NCI-H146 (cell line): ENCODE measurements at regions not wholly inside any gene's neighbourhood (a gene's known extent, or its start where the extent isn't known, plus 50 kb on each side); places are given as distances from the start of the nearest gene placed in this dataset.
"Not testable (repeated sequence)": the region's sequence is repeated elsewhere in the genome, so short reads cannot be mapped to it uniquely, and the experiment has no call there.

Experiments used
- DNase-seq: peaks from one replicate; lab custom pipeline; 2025; lab: John Stamatoyannopoulos, UW

DNA sequence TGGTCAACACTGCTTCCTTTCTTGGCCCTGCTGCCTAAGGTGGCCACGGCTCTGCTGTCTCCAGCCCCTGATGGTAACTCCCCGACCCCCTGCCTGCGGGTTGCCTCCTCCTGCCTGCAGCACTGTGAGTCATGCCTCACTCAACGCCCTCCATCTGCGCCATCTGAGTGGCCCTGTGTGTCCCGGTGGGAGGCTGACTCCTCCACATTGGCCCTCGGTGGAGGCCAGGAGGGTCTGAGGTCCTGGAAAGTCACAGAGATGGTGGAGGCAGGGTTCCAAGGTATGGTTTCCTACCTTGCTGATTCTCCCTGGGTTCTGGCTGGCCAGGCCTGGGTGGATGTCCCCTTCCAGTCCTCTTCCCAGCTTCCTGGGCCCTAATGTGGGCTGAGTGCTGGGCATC is 64.5 kb upstream of the ADAMTS2 start:
- DNase-seq, result no peak

DNA sequence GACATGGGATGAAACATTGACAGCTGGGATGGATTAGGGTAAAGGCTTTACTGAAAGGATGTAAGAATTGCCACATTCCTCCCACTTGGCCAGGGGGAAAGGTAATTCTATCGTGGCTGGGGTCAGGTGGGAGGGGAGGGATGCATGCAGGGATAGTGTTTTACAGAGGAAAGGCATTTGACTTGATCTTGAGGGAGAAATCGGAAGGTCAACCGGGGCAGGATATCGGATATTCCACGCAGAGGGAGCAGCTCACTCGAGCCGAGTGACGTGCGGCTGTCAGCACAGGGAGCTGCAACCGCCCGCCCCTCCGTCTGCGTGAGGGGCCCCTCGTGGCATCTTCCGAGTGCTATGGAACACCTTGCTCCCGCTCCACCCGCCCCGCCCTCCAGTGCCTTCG is 63.4 kb upstream of the ADAMTS2 start:
- DNase-seq, result no peak

DNA sequence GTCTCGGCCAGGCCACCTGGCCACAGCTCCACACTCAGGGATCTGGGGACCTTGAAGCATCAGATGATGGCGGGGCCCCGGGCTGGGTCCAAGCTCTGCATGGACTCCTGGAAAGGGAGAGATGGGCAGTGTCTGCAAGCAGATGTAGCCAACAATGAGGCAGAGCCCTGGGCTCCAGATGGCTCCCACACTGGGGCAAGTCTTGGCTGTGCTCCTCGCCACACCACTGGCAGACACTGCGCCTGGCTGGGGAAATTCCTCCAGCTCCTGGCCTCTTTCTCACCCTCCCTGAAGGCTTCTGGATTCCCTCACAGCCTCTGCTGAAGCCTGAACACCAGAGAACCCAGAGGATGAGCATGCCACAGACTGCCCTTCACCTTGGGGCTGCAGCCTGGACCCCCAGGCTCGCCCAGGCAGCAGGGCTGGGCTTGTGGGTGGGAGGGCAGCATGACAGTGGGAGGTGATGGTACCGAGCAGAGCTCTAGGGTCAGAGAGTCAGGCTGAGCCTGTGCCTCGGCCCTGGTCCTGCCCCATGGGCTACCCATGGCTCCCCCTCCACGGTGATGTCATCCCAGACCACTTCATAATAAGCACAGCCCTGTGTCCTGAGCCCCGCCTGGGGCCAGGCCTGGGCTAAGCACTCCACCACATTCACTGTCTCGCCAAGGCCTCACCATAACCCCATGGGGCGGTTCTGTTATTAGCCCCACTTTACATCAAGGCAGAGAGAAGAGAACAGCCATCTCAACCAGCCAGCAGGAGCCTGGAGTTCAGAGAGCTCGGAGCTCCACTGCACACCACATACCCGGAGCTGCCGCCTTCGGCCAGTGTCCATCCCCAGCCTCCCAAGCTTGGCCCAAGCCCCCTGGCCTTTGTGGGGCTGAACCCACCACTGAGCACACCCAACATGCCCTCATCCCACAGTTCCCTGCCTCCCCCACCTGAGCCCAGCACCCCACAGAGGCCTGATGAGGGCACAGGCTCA is 62.2 kb upstream of the ADAMTS2 start:
- no peak for DNase-seq

DNA sequence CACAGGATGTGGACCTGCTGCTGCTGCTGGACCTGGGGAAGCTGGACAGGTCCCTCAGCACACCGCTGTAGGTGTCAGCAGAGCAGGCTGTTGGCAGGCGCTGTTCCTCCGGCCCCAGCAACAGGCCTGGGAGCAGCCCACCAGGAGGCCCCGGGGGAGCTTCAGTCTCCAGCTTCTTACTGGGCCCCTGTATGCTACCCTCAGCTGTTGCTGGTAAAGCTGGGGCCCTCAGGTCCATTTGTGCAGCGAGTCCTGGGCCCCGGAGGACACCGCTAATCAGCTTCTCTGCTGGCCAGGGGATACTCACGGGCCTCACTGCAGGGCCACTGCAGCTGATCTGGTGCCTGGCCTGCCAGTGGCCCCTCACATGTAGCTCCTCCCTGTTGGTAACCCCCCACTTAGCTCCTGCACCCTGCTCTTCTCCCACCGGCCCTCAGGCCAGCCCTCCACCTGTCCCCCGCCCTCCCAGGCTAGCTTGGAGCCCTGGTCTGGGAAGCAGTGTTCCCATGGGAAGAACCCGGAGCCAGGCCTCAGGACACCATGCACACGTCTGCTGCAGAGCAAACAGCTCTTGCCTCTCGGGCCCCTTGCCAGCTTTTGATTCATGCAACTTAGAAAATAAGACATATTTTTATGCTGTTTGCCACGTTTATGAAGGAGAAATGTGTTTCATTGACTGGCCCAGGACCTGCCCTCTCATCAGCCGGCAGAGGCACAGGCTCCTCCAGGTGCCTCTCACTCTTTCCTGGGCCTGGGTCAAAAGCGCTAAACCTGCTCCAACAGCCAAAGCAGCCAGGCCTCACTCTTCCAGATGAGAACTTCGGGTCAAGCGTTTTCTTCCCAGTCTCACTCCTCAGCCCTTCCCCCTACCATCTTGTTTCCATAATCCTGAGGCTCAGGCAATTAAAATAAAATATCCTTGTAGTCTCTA is 61.0 kb upstream of the ADAMTS2 start:
- DNase-seq, result no peak

DNA sequence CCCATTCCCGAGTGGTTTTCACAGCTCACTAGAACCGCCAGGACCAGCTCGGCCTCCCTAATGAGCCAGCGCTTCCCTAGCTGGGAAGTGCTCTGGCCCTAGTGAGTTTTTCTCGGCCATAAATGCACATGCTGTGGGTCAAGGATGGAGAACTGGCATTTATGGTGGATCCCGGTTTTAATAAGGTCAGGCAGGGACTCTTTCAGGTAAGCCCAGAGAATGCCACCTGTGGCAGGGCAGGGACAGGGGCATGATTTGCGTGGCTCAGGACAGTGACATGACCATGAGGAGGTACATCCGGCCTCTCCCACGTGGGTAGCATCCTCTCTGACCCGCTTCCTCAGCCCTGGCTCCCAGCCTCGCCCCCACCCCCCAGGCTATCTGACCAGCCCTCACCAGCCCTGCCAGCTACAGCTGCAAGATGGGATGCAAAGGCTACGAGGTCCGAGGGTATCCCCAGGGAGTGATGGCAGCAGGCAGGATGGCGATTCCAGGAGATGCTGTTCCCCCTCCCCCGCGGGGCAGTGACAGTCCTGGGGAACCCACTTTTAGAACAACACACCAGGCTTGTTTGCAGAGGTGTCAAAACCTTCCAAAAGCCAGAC is 60.3 kb upstream of the ADAMTS2 start:
- no peak for DNase-seq

DNA sequence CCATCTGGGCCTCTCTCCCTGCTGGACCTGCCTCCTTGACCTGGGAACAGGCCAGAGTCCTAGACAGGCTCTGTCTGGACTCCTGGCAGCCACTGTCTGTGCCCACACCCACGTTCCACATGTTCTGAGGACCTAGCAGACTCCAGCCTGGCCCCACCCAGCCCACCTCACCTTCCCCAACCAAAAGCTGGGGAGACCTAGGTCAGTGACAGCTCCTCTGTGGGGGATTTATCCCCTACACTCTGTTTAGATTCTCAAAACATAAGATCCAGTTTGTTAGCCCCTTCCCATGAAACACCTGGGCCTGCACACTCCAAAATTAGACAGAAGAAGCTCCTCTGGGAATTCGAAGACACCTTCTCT is 59.8 kb upstream of the ADAMTS2 start:
- DNase-seq, result no peak

DNA sequence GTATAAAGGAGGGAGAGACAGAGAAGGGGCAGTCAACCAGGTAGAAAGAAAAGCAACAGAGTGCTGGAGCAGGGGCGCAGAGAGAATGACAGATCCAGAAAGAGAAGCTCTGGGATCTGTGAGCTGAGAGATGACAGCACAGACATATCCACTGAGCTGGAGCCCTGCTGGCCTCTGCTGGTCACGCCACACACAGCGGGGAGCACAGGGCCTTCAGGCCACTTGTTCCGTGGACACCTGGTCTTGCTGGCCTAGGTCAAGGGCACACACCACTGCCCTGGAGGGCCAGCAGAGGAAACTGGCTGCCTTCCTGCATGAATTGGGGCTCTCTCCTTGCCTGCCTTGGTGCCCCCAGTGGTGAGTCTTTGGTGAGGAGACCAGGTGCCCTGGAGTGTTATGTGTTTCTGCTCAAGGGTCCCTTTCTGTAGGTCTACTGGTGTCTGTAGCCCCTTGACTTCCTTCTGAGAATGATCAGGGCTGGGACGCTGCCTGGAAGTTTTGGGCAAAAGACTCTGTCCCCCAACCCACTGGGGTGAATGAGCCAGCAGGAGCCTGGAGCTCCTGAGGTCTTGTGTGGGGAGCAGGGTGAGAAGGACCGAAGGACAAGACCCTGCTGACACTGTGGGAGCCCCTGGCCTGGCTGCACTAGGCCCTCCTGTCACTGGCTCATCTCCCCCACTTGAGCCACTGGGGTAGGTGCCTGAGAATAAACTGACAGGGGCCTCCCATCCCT is 59.2 kb upstream of the ADAMTS2 start:
- no peak for DNase-seq

DNA sequence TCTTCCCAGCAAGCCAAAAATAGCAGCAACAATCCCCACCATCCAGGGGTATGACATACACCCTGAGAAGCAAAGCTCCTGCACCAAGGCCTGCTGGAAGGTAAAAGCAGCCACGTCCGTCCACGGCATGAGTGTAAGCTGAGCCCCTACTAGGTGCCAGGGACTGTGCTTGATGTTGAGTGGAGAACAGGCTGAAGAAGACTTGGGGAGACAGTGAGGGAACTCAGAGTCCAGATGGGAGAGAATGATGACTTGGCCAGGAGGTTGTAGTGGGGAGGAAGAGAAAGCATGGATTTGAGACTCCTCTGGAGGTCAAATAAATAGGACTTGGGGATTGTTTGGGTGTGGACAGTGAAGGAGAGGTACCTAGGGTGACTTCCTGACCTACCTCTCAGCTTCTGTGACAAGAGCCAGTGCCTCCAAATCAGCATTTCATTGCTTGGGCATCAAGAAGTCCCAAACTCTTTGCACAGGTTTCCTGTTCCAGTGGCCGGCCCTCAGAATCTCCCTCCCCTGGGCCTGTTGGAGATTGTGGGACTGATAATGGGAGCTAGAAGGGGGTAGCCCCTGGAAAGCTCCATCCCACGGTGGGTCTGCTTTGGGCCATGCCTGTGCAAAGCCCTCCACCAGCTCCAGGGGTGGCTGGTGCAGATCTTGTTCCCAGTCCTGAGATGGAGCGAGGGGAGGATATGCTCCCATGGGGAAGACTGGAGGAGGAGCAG is 58.3 kb upstream of the ADAMTS2 start:
- DNase-seq, result no peak

DNA sequence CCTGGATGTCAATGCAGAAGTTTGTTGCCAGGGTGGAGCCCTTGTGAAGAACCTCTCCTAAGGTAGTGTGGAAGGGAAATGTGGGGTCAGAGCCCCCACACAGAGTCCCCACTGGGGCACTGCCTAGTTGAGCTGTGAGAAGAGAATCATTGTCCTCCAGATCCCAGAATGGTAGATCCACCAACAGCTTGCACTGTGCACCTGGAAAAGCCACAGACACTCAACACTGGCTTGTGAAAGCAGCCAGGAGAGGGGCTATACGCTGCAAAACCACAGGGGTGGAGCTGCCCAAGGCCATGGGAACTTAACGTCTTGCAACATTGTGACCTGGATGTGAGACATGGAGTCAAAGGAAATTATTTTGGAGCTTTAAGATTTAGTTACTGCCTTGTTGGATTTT is 55.2 kb upstream of the ADAMTS2 start:
- not testable (repeated sequence) for DNase-seq

DNA sequence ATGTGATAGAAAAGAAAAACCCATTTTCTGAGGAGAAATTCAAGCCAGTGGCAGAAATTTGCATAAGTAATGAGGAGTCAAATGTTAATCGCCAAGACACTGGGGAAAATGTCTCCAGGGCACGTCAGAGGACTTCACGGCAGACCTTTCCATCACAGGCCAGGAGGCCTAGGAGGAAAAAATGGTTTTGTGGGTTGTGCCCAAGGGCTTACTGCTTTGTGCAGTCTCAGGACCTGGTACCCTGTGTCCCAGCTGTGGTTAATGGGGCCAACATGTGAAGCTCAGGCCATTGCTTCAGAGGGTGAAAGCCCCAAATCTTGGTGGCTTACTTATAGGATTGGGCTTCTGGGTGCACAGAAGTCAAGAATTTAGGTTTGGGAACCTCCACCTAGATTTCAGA is 54.8 kb upstream of the ADAMTS2 start:
- DNase-seq, result no peak

DNA sequence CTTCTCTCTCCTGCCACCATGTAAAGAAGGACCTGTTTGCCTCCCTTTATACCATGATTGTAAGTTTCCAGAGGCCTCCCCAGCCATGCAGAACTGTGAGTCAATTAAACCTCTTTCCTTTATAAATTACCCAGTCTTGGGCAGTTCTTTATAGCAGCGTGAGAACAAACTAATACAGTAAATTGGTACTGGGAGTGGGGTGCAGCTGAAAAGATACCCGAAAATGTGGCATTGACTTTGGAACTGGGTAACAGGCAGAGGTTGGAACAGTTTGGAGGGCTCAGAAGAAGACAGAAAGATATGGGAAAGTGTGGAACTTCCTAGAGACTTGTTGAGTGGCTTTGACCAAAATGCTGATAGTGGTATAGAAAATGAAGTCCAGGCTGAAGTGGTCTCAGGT is 54.1 kb upstream of the ADAMTS2 start:
- DNase-seq, result not testable (repeated sequence)

DNA sequence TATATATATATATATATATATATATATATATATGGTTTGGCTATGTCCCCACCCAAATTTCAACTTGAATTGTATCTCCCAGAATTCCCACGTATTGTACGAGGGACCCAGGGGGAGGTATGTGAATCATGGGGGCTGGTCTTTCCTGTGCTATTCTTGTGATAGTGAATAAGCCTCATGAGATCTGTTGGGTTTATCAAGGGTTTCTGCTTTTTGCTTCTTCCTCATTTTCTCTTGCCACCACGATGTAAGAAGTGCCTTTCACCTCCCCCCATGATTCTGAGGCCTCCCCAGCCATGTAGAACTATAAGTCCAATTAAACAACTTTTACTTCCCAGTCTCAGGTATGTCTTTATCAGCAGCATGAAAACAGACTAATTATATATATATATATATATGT is 52.3 kb upstream of the ADAMTS2 start:
- no peak for DNase-seq
